ENCODE measurements at regions not wholly inside any gene's neighbourhood (a gene's known extent, or its start where the extent isn't known, plus 50 kb on each side); places are given as distances from the start of the nearest gene placed in this dataset.

- no peak for TF ChIP-seq ZBTB43 (CRISPR knock-in tag; IDR thresholded peaks at IDR 0.05)
These were observed 200.9 kb upstream of the RIOK2 start (continued) for GRCh38 chr5:97383996-97384395.

- DNase-seq (ENCODE audit: low spot score) = no peak
- Mint-ChIP-seq H3K27ac (no peak overlapping the region), H3K4me3 (no peak overlapping the region), H3K4me1 (no peaks in the 10 kb centered on the region), H3K36me3 (peaks cover 13% of the 10 kb centered on the region), H3K27me3 (ENCODE audit: low read depth) (no peaks in the 10 kb centered on the region), H3K9me3 (peaks cover 50% of the 10 kb centered on the region)
- ATAC-seq = no peak
- POLR2A ChIA-PET = no interaction called here
- CTCF ChIA-PET = no interaction called here
- TF ChIP-seq STAT6 (CRISPR knock-in tag; conservative IDR thresholded peaks at IDR 0.05; ENCODE audit: low read depth) (no peak), JAZF1 (CRISPR knock-in tag; IDR thresholded peaks at IDR 0.05) (no peak), EMX1 (CRISPR knock-in tag; IDR thresholded peaks at IDR 0.05) (no peak), RORB (CRISPR knock-in tag; IDR thresholded peaks at IDR 0.05) (no peak), ERG (CRISPR knock-in tag; IDR thresholded peaks at IDR 0.05) (no peak)
These were observed 205.7 kb upstream of the RIOK2 start for GRCh38 chr5:97388794-97389193.

GRCh38 chr5:97400537-97400936 is 217.5 kb upstream of the RIOK2 start:
- Mint-ChIP-seq H3K27me3 (ENCODE audit: low read depth) (peaks cover 9% of the 10 kb centered on the region), H3K27ac (peak overlapping the region; percentile 93), H3K4me3 (peak overlapping the region; percentile 41), H3K4me1 (peaks cover 45% of the 10 kb centered on the region), H3K9me3 (peaks cover 40% of the 10 kb centered on the region), H3K36me3 (peaks cover 38% of the 10 kb centered on the region)
- TF ChIP-seq TEAD1 (CRISPR knock-in tag; IDR thresholded peaks at IDR 0.05) = peak; percentile 52; the same call in 1 of the 2 replicates
- peak; percentile 37; the same call in 1 of the 2 replicates for TF ChIP-seq FOXK1 (CRISPR knock-in tag; IDR thresholded peaks at IDR 0.05)
- peak; percentile 45; the same call in 1 of the 2 replicates for TF ChIP-seq FOXP4 (CRISPR knock-in tag; IDR thresholded peaks at IDR 0.05)
- no peak for TF ChIP-seq SMAD4 (CRISPR knock-in tag; IDR thresholded peaks at IDR 0.05)
- peak; percentile 13 for DNase-seq (ENCODE audit: low spot score)
- ATAC-seq = peak; percentile 98
- CTCF ChIA-PET = no interaction called here
- POLR2A ChIA-PET = no interaction called here

GRCh38 chr5:97405941-97406340 is 222.9 kb upstream of the RIOK2 start:
- Mint-ChIP-seq H3K4me1 (peaks cover 20% of the 10 kb centered on the region), H3K4me3 (no peak overlapping the region), H3K9me3 (peaks cover 11% of the 10 kb centered on the region), H3K27ac (no peak overlapping the region), H3K36me3 (peaks cover 10% of the 10 kb centered on the region), H3K27me3 (ENCODE audit: low read depth) (peaks cover 15% of the 10 kb centered on the region)
- no peak for ATAC-seq
- POLR2A ChIA-PET = no interaction called here
- DNase-seq (ENCODE audit: low spot score) = no peak
- no peak for TF ChIP-seq ATF3 (CRISPR knock-in tag; conservative IDR thresholded peaks at IDR 0.05)
- CTCF ChIA-PET = no interaction called here

Data from WTC11 (cell line).